ENCODE measurements at regions not wholly inside any gene's neighbourhood (a gene's known extent, or its start where the extent isn't known, plus 50 kb on each side); places are given as distances from the start of the nearest gene placed in this dataset.
"Not testable (repeated sequence)": the region's sequence is repeated elsewhere in the genome, so short reads cannot be mapped to it uniquely, and the experiment has no call there.

- DNase-seq: no peak
Measured at GRCh38 chr10:21285742-21286331, 239.6 kb downstream of the SKIDA1 start.

DNA sequence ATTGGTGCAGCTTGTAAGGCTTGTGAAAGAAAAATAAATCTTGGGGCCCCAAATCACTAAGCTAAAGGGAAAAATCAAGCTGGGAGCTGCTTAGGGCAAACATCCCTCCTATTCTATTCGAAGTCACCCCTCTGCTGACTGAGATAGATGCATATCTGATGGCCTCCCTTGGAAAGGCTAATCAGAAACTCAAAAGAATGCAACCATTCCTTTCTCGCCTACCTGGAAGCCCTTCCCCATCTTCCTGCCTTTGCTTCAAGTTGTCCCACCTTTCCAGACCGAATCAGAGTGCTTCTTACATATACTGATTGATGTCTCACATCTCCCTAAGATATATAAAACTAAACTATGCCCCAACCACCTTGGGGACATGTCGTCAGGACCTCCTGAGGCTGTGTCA, 240.3 kb downstream of the SKIDA1 start:
- DNase-seq: no peak

GRCh38 chr10:21284301-21284700, 241.2 kb downstream of the SKIDA1 start:
- no peak for DNase-seq

DNA sequence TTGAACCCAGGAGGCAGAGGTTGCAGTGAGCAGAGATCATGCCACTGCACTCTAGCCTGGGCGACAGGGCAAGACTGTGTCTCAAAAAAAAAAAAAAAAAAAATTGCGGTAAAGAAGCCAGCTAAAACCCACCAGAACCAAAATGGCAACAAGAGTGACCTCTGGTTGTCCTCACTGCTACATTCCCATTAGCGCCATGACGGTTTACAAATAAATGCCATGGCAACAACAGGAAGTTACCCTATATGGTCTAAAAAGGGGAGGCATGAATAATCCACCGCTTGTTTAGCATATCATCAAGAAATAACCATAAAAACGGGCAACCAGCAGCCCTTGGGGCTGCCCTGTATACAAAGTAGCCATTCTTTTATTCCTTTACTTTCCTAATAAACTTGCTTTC, 242.4 kb downstream of the SKIDA1 start:
- DNase-seq: not testable (repeated sequence)

DNA sequence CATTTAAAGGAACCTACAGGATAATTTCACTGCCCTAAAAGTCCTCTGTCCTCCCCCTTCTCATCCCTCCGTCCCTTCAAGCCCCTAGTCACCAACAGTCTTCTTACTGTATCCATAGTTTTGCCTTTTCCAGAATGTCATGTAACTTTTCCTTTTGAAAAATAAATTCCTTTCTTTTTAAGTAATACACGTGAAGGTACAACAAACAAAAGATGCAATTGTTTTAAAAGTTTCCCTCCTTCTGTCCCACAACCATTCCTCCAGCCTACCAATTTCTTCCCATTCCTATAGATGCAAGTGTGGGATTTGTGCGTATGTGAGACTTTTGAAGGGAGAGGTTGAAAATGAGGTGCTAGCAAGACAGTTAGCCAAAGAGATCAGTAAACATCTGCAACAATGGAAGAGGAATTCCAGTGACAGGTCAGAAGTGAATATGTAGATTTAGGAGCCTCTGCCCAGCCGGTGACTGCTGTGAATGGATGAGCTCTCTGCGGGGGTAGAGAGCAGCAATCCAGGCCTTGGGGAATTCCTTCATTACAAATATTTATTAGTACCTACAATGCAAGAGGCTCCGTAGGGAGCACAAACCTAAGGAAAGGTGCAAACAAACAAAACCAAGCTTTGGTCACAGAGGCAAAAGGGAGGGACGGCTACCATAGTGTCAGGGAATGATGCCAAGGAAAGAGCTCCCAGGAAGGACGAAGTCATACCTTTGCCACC, 243.6 kb downstream of the SKIDA1 start:
- DNase-seq: no peak

GRCh38 chr10:21280971-21281572, 244.4 kb downstream of the SKIDA1 start:
- DNase-seq: no peak

GRCh38 chr10:21280037-21280436, 245.4 kb downstream of the SKIDA1 start:
- no peak for DNase-seq

DNA sequence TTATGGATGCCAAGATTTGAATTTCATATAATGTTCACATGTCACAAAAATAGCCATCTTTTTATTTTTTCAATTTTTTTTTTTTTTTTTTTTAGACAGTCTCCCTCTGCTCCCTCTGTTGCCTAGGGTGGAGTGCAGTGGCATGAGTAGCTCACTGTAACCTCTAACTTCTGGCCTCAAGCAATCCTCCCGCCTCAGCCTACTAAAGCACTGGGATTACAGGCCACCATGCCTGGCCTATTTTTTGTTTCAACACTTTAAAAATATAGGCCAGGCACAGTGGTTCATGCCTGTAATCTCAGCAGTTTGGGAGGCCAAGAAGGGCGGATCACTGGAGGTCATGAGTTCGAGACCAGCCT, 246.3 kb downstream of the SKIDA1 start:
- no peak for DNase-seq

DNA sequence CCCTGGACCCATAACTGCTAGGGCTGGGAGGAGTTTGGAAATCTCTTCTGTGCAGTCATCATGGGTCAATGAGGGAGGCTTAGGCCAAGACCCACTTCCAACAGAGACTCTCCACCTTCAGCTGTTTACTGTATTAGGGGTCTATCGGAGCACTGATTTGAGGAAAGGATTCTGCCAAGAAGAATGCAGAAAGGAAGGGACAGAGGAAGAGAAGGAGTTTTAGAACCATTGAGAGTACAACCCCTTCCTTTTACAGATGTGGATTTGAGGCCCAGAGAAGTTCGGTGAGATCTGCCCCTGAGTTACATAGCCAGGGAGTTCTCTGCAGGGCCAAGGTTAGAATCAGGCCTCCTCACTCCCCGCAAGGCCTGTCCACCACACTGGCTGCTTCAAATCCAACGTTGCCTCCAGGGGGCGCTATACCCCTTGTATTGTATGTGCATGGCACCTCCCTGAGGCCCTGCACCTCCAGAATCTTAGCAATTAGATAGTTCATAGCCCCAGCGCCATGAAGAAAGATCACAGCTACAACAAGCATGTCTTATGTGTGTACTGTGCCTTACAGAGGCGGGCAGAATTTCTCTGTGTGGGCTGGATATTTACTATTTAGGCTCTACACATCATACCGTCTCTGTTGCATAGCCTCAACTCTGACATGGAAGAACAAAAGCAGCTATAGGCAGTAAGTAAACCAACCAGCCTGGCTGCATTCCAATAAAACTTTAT, 246.8 kb downstream of the SKIDA1 start:
- peak; percentile 67 for DNase-seq

- DNase-seq: no peak
Measured at GRCh38 chr10:21273400-21273968, 252.0 kb downstream of the SKIDA1 start.

- no peak for DNase-seq
Measured at GRCh38 chr10:21272643-21273399, 252.7 kb downstream of the SKIDA1 start.

GRCh38 chr10:21270976-21271375, 254.5 kb downstream of the SKIDA1 start:
- no peak for DNase-seq

DNA sequence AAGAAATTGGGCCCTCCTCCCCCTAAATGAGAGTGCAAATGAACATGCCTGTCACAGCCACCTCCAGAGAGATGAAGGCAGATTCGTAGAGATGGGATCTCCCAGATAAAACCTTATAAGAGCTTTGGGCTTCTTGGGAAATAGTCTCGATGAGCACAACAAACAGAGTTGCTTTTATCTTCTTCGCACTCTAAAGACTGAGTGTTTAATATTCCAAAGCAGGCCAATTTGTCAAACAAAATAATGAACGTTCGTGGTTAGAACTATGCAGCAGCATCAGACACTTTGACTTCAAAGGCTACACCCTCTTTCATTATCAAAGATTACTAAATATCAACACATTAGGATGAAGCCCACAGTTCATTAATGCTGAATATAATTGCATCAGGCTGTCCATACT, 256.2 kb downstream of the SKIDA1 start:
- no peak for DNase-seq

DNA sequence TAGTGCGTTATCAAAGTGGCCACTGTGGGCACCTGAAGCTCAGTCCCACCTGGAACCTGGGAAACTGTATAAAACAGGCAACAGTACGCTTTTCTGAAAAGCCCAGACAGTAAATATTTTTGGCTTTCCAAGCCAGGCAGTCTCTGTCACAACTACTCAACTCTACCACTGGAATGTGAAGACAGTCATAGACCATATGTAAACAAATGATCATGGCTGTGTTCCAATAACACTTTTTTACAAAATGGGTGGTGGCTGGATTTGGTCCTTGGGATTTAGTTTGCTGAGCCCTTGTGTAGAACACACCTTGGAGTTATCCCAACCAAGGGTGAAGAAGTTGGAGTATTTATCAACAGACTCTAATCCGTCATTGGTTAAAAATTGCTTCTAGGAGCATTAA, 259.9 kb downstream of the SKIDA1 start:
- DNase-seq: no peak

DNA sequence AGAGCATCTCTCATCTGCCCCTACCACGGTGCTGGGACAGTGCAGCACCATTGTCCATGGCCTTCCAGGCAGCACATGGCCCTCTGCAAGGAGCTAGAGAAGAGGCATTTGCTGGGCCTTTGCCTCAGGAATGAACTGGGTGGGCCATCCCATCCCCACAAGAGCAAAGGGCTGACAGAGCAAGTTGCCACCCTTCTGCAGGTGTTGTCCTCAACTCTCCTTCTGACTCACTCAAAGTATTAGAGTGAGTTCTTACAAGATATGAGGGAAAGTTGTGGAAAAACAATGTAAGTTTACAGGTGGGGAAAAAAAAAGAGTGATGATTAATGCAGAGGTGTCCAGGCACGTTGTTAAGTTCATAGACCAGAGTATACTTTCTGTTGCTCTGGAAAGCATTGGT, 261.2 kb downstream of the SKIDA1 start:
- no peak for DNase-seq

DNA sequence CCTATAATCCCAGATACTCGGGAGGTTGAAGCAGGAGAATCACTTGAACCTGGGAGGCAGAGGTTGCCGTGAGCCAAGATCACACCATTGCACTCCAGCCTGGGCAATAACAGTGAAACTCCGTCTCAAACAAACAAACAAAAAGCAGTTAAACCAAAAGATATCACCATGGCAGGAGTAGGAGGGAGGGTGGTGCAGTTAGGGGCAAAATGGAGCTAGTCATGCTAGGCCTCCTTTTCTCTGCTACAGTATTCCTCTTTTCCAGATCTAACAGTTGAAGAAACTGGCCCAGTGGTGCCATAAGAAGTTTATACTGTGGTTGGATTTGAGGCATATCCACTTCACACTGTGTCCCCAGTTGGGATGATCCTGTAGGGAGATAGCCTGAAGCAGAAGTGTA, 261.6 kb downstream of the SKIDA1 start:
- no peak for DNase-seq

GRCh38 chr10:21263263-21263803, 262.1 kb downstream of the SKIDA1 start:
- no peak for DNase-seq

DNA sequence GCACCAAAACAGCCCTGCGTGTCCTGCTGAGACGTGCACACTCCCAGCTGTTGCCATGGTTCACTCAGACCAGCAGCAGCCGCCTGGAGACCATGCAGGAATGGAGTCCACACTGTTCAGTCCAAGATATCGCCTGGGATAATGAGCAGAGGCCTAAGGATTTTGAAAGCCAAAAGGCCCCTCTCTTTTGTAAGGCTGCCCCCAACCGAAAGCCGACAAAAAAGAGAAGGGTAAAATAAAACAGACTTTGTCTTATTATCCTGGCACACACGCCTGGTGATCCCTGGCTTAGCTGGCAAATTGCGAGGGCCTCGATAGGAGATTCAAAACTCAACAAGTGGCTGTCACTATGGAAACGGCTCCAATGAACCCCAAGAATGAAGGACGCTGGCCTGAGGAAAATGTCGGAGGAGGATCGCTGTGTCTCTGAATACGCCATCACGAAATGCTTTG, 263.6 kb downstream of the SKIDA1 start:
- no peak for DNase-seq

DNA sequence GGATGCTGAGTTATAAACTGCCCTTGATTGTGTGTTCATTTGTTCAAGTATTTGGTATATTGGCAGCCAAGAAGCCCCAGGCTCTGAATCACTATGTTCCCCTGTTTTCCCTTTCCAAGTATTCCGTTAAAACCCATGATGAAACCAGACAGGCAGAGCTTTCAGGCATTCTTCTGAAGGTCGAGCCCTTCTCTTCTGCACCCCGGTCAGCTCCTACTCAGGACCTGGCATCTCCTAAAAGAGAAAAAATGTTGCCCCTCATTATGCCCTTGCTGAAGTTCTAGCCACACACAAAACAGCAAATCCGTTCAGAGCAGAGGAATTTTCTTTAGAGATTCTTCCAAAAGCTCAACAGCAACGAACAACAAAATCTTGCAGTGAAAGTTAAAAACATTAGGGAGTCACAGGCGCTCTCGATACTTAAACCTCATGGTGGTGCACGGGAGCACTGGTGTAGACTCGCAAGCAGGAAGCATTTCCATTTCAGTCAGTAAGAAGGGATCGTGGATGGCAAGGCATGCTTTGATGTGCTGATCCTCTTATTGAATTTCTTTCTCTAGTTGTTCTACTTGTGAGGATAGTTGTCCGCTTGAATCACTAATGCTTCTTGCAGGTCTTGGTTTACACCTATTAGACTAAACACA, 264.9 kb downstream of the SKIDA1 start:
- no peak for DNase-seq

DNA sequence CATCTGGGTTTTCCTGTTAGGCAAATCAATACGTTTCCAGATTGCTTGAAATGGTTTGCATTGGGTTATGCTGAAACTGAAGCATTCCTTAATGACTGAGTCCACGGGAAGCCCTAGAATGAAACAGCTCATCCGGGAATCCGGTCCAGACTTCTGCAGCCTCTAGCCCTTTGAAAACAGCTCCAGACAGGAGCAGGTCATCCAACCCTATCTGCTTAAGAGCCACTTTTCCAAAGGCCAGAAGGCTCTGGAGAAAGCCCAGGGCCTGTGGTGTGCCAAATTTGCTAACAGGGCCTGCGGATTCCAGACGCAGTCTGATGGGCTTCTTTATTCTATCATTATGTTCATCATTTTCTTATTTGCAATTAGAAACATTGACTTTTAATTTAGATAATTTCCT, 265.4 kb downstream of the SKIDA1 start:
- DNase-seq: no peak

GRCh38 chr10:21257919-21258318, 267.6 kb downstream of the SKIDA1 start:
- no peak for DNase-seq

DNA sequence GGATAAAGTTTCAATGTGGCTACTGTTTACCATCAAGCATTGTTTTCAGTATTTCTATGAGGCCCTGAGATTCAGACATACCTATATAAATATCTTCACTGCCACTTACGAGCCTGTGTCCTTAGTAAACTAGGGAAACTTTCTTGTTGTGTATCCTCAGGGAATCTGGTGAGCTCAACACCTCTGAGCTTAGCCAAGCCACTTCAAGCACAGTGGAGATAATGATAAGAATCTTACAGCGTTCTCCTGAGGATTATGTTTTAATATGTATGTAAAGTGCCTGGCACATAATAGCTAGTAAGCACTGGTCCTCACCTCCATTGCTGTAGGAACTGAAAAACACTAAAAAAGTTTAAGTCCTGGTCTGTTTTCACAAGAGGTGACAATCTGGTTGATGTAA, 268.3 kb downstream of the SKIDA1 start:
- DNase-seq: no peak
